MG63 (cell line): ENCODE measurements at regions not wholly inside any gene's neighbourhood (a gene's known extent, or its start where the extent isn't known, plus 50 kb on each side); places are given as distances from the start of the nearest gene placed in this dataset.
A peak's percentile ranks its signal among the peaks of the same experiment; 100 is the strongest.
"Not testable (repeated sequence)": the region's sequence is repeated elsewhere in the genome, so short reads cannot be mapped to it uniquely, and the experiment has no call there.

ENCODE experiments used
- DNase-seq: peaks from one replicate; pipeline ENCODE4 v3.0.0-alpha.2; 2020
- H3K27me3 ChIP-seq: fragments of 250-450 bp; sonication (Bioruptor Pico); 2 replicates; pipeline ENCODE4 v1.5.1; 2020; ENCODE audit warnings: mild to moderate bottlenecking, moderate library complexity
- H3K36me3 ChIP-seq: fragments of 250-450 bp; sonication (Bioruptor Pico); 2 replicates; pipeline ENCODE4 v1.5.1; 2020; ENCODE audit warnings: mild to moderate bottlenecking, moderate library complexity
- H3K4me3 ChIP-seq: fragments of 250-450 bp; sonication (Bioruptor Pico); 2 replicates; pipeline ENCODE4 v1.5.1; 2020; ENCODE audit warnings: mild to moderate bottlenecking, moderate library complexity
- H3K9me3 ChIP-seq: fragments of 250-450 bp; sonication (Bioruptor Pico); 2 replicates; pipeline ENCODE4 v1.5.1; 2020; ENCODE audit warnings: mild to moderate bottlenecking, moderate library complexity

DNA sequence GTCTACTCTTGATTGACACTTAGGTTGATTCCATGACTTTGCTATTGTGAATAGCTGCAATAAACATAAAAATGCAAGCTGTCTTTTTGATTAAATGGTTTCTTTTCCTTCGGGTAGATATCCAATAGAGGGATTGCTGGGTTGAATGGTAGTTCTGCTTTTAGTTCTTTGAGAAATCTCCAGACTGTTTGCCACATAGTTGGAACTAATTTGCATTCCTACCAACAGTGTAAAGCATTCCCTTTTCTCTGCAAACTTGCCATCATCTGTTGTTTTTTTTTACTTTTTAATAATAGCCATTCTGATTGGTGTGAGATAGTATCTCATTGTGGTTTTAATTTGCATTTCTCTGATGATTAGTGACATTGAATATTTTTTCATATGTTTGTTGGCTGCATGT lies 122.2 kb upstream of the PRKG2 start:
- Histone ChIP-seq H3K4me3 (no peak overlapping the region), H3K9me3 (no peaks in the 10 kb centered on the region), H3K27me3 (no peaks in the 10 kb centered on the region), H3K36me3 (no peaks in the 10 kb centered on the region)
- DNase-seq, result no peak

DNA sequence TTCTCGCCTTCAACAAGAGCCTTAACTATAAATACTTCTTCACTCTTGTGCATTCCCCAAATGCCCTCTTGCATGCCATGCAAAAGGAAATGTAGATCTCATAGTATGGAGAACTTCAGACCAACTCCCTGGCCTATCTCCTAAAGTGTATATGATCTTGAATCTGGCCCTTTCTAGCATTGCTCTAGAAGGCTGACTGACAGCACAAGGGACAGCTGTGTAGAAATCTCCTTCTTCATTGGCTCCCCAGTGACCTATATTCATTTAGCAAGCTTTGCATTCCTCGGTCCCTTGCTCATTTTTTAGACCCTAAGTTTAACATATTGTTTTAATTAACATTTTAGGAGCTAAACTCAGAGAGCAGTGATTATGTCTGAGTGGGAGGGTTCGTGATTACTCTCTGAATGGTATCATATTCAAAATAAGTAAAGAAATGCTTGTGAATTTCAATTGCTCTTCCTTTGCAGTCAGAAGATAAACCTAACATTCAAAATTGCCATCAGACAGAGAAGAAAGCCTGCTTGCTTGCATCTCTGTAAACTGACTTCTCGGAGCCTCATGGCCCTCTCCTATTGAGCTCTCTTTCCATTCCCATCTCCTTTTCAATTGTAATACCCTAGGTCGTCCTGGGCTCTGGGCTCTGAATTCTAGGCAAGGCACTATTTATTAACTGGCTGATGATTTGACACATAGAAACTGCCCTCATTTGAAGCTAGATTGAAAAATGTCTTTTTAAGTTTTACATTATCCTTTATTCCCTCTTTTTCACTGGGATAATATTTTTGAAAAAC lies 120.3 kb upstream of the PRKG2 start:
- Histone ChIP-seq H3K4me3 (no peak overlapping the region), H3K9me3 (no peaks in the 10 kb centered on the region), H3K27me3 (no peaks in the 10 kb centered on the region), H3K36me3 (no peaks in the 10 kb centered on the region)
- DNase-seq, result no peak

DNA sequence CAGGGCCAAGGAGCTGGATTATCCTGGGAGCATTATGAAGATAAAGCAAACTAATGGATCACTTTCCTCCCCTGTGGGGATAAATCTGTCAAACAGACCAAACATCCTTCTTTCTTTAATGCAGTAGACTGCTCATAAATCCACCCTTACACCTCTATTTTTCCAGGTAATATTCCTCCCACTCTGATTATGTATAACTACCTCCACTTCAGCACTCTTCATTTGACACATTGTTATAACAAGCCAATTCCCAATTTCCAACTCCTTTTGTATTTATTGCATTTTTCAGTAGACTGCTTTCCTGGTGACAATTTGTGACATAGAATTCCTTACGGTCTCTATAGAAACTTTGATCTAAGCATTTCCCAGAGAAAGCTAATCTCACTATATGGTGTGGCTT lies 115.0 kb upstream of the PRKG2 start:
- Histone ChIP-seq H3K27me3 (no peaks in the 10 kb centered on the region), H3K4me3 (no peak overlapping the region), H3K36me3 (no peaks in the 10 kb centered on the region), H3K9me3 (no peaks in the 10 kb centered on the region)
- DNase-seq, result no peak

DNA sequence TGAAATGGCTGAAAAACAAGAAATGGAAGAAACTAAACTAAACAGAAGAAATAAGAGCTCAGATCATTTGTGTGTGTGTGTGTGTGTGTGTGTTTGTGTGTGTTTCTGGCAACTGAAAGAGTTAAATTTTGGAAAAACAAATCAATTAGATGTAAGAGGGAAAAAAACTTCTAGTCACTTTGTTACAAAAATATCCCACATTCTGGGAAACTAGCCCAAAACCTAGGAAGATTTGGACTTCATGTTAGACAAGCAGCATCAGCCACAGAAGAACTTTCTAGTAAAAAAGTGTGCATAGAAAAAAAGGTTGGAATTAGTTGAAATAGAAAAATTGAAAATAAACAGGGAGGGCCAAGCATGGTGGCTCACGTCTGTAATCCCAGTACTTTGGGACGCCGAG lies 111.6 kb upstream of the PRKG2 start:
- no peaks in the 10 kb centered on the region for H3K36me3 ChIP-seq
- H3K4me3 ChIP-seq, result no peak overlapping the region
- DNase-seq, result no peak
- H3K9me3 ChIP-seq, result no peaks in the 10 kb centered on the region
- H3K27me3 ChIP-seq, result no peaks in the 10 kb centered on the region

DNA sequence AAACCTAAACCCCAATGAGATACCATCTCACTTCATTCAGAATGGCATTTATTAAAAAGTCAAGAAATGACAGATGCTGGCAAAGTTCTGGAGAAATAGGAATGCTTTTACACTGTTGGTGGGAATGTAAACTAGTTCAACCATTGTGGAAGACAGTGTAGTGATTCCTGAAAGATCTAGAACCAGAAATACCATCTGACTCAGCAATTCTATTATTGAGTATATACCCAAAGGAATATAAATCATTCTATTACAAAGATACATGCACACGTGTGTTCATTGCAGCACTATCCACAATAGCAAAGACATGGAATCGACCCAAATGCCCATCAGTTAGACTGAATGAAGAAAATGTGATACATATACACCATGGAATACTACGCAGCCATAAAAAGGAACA lies 109.6 kb upstream of the PRKG2 start:
- not testable (repeated sequence) for H3K9me3 ChIP-seq, H3K36me3 ChIP-seq, DNase-seq, H3K27me3 ChIP-seq, H3K4me3 ChIP-seq

DNA sequence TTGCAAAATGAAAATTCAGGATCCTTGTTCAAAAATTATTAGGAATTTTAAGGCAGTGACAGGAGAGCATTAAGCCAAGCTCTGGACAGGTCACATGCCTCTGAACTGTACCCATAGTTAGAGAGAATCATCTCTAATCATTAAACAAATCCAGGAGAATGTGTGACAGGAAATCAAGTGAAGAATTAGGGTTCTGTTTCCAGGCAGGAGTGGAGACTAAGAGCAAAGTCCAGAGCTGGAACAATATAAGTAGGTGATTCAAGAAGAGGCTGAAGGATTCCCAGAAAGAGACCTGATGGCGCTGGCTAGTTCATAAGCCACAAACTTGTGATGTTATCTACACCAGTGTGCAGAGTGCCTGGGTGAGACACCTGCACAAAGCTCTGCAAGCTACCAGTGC lies 104.6 kb upstream of the PRKG2 start:
- no peak for DNase-seq
- no peaks in the 10 kb centered on the region for H3K9me3 ChIP-seq
- H3K4me3 ChIP-seq, result no peak overlapping the region
- no peaks in the 10 kb centered on the region for H3K27me3 ChIP-seq
- H3K36me3 ChIP-seq, result no peaks in the 10 kb centered on the region

DNA sequence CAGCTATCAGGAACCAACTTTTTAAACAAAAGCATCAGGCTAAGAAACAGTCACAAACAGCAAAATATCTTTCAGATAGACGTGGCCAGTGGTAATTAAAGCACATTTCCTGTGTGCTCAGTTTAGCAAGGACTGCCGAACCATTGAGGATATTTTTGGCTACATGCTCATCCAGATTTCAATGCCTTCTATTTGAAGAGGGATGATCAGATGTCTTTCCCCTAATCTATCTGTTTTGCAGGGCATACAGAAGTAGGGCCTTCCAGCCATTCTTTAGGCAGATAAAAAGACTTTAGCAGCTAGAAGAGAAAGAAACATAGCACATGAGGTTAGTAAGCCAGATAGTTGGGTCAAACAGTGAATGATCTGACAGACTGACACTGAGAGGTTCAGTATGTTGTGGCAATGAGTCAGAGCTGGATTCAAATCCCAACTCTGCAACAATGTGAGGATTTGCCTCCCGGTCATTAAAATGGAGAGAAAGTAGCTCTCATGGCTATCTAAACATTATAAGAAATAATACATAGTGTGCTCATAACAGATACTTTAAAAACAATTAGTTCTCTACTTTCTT lies 100.0 kb upstream of the PRKG2 start:
- peak; percentile 26 for DNase-seq
- Histone ChIP-seq H3K9me3 (no peaks in the 10 kb centered on the region), H3K27me3 (no peaks in the 10 kb centered on the region), H3K36me3 (no peaks in the 10 kb centered on the region), H3K4me3 (no peak overlapping the region)

DNA sequence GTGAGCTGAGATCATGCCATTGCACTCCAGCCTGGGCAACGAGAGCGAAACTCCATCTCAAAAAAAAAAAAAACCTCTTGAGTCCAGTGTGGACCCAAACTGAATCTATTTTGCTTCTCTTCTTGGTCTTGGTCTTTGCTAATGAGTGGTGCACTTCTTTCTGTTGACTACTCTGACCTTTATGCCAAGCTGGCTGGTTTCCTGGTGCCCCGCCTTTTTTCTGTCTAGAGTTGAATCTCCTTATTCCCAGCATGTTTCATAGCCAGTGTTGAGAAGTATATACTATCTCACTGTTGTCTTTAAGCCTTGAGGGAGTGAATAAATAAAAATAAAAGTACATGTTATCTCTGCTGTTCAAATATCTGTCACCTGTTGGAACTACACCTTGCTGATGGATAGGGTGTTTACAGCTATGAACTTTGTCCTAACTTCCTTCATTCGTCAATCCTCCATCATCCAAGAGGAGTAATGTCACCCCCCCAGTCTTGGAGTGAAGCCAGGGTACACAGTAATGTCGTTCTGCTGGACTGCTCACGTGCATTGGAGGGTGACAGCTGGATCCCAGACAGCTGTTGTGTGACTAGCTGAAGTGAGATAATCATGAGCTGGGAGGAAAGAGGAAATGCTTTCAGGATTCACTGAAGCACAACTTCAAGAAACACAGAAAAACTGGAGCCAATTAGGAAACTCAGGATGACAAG lies 99.3 kb upstream of the PRKG2 start:
- Histone ChIP-seq H3K27me3 (no peaks in the 10 kb centered on the region), H3K9me3 (no peaks in the 10 kb centered on the region), H3K36me3 (no peaks in the 10 kb centered on the region), H3K4me3 (no peak overlapping the region)
- DNase-seq, result peak; percentile 78

DNA sequence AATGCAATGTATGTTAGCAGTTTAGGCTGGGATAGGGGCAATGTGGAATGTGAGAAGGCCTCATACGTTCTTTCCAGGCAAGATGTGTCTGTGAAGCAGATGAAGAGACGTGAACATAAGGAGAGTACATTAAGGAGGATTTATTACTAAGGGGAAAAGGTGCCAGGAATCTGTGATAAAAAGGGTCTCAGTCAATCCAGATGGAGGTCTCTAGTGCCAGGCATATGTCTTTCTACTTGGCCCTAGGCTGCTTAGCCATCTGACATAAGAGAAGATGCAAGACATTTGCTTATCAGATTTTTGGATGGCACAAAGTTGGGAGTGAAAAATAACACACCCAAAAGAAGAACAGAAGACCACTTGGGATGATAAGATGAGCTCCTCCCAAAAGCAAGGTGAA lies 93.0 kb upstream of the PRKG2 start:
- Histone ChIP-seq H3K4me3 (no peak overlapping the region), H3K9me3 (no peaks in the 10 kb centered on the region), H3K36me3 (no peaks in the 10 kb centered on the region), H3K27me3 (no peaks in the 10 kb centered on the region)
- DNase-seq, result no peak

DNA sequence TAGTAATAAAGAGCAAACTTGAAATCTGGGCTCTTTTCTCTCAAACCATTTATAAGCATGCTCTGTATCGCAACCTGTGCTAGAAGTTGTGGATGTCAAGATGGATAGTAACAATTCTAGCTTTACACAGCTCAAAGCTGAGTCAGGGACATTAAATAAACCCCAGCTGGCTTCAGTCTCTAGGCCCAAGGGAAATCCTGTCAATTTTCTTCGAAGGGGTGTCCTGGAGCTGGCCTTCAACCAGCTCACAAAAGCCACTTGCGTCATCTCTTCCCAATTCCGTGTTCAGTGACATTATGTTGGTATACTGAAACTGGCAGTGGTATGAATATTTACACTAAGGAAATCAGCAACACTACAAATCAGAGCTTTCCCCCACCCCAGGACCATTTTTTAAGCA lies 89.8 kb upstream of the PRKG2 start:
- no peak for DNase-seq
- Histone ChIP-seq H3K4me3 (no peak overlapping the region), H3K27me3 (no peaks in the 10 kb centered on the region), H3K9me3 (no peaks in the 10 kb centered on the region), H3K36me3 (no peaks in the 10 kb centered on the region)

DNA sequence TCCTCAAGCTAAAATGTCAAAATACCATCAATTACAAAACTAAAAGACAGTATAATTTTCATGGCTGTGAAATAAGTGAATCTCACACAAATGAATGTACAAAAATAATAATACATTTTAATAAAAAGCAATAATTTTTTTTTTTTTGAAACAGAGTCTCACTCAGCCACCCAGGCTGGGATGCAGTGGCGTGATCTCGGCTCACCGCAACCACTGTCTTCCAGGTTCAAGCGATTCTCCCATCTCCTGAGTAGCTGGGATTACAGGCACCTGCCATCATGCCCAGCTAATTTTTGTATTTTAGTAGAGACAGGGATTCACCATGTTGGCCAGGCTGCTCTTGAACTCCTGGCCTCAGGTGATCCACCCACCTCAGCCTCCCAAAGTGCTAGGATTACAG lies 85.3 kb upstream of the PRKG2 start:
- H3K36me3 ChIP-seq, H3K27me3 ChIP-seq, DNase-seq, H3K4me3 ChIP-seq, H3K9me3 ChIP-seq: not testable (repeated sequence)

DNA sequence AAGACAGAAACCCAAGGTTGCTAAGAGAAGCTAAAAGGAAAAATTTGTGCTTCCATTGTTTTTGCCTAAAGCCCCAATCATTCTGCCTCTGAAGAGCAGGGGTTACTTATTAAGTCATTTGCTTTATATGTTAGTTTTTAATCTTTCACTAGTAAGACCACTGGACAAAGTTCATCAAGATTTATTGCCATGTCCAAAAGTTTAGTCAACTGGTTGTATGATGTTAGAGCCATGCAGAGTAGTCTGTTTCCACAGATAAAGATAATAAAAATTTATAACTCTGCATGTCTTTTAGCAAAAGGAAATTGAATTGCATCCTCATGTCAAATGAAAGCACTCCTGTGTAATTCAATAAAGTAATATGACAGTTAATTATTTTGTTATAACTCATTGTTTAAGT lies 75.8 kb upstream of the PRKG2 start:
- DNase-seq, result no peak
- H3K4me3 ChIP-seq, result no peak overlapping the region
- H3K9me3 ChIP-seq, result no peaks in the 10 kb centered on the region
- no peaks in the 10 kb centered on the region for H3K36me3 ChIP-seq
- no peaks in the 10 kb centered on the region for H3K27me3 ChIP-seq

DNA sequence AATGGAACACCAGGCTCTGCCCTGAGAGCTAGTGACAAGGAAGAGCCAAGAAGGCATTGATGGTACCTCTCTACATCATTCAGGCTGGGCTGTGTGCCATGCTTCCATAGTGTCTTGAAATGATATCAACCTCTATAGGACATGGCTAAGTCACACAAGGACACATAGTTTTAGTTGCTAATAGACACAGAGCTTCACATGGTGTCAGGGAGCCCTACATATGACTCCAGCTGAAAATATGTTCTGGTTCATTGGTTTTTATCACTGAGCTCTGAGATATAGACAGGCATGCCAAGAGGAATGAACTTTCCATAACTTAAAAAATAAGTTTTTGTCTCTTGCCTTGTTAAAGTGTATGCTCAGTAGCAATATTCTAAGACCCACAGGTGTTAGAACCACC lies 72.1 kb upstream of the PRKG2 start:
- Histone ChIP-seq H3K27me3 (no peaks in the 10 kb centered on the region), H3K36me3 (no peaks in the 10 kb centered on the region), H3K9me3 (no peaks in the 10 kb centered on the region), H3K4me3 (no peak overlapping the region)
- DNase-seq, result no peak

DNA sequence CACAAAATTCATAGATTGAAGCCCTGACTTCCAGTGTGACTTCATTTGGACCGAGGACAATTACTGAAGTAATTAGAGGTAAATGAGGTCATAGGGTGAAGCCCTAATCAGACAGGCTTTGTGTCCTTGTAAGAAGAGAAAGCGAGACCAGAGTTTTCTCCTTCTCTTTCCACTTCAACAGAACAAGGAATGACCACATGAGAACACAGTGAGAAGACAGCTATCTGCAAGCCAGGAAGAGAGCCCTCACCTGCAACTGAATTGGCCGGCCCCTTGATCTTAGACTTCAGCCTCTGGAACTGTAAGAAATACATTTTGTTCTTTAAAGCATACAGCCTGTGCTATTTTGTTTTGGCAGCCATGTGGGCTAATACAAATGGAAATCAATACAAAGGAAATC lies 67.1 kb upstream of the PRKG2 start:
- Histone ChIP-seq H3K4me3 (no peak overlapping the region), H3K9me3 (no peaks in the 10 kb centered on the region), H3K27me3 (no peaks in the 10 kb centered on the region), H3K36me3 (no peaks in the 10 kb centered on the region)
- no peak for DNase-seq

DNA sequence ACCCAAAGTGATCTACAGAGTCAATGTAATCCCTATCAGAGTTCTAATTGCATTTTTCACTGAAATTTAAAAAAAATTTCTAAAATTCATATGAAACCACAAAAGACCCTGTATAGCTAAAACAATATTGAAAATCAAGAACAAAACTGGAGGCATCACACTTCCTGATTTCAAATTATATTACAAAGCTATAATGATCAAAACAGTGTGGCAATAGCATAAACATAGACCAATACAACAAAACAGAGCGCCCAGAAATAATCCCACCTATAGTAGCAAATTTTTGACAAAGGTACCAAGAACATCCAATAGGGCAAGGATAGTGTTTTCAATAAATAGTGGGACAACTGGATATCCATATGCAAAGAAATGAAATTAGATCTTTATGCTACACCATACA lies 59.4 kb upstream of the PRKG2 start:
- Histone ChIP-seq H3K9me3 (no peaks in the 10 kb centered on the region), H3K4me3 (no peak overlapping the region), H3K27me3 (no peaks in the 10 kb centered on the region), H3K36me3 (no peaks in the 10 kb centered on the region)
- DNase-seq, result no peak

DNA sequence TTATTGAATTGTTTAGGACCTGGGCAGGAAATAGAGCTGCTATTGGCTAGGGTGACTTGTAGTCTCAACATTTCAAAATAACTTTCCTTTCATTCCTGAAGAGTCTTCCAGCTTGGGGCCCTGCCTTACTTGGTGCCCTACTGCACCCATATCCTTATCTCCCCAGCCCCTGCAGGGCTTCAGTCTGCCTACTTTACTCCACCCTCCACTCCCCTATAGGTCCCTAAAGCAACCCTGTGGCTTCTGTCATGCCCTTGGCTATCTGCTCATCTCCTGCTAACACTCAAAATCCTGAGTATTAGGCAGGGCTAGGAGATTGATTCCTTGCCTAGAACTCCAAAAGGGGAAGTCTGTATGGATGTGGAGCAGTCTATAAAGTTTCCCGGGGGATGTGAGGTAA lies 57.6 kb upstream of the PRKG2 start:
- Histone ChIP-seq H3K36me3 (no peaks in the 10 kb centered on the region), H3K9me3 (peaks cover 2% of the 10 kb centered on the region; the same call in 1 of the 2 replicates), H3K4me3 (no peak overlapping the region), H3K27me3 (no peaks in the 10 kb centered on the region)
- no peak for DNase-seq
